Common myeloid progenitor, CD34-positive (primary cell): ENCODE measurements at regions not wholly inside any gene's neighbourhood (a gene's known extent, or its start where the extent isn't known, plus 50 kb on each side); places are given as distances from the start of the nearest gene placed in this dataset.

ENCODE experiments used
- CTCF ChIA-PET: fragments of 350-600 bp; sonication (Branson Sonifier 250); formaldehyde crosslinking; loops from one replicate; lab custom pipeline; 2021; ENCODE audit warnings: antibody characterized with exemption; lab: Charles Lee
- POLR2A ChIA-PET: fragments of 350-600 bp; sonication (Branson Sonifier 250); formaldehyde crosslinking; loops from one replicate; lab custom pipeline; 2021; ENCODE audit warnings: antibody characterized with exemption; lab: Charles Lee
- DNase-seq, 3 donors: peaks; one replicate each; pipeline versions ENCODE4 v3.0.0 to v3.0.0-alpha.2; 2013
- H3K27ac ChIP-seq, 2 experiments: 1 replicate in 1 of 2; 2 replicates in 1 of 2; pipeline ENCODE4 v1.7.0; 2013; ENCODE audit warnings: inconsistent platforms in 2 of 2, low read length in 2 of 2, mild to moderate bottlenecking in 2 of 2, low read depth in 1 of 2, moderate library complexity in 1 of 2; ENCODE audit not compliant: severe bottlenecking in 2 of 2, insufficient read depth in 1 of 2, poor library complexity in 1 of 2
- H3K27me3 ChIP-seq, 5 experiments: replicated peaks in 2 of 5; 1 replicate in 3 of 5; 2 replicates in 2 of 5; pipeline versions ENCODE4 v1.6.1 to v1.7.0; 2013; ENCODE audit warnings: low read length in 4 of 5, mild to moderate bottlenecking in 2 of 5, moderate library complexity in 2 of 5, inconsistent platforms in 1 of 5; ENCODE audit not compliant: insufficient read depth in 5 of 5, control insufficient read depth in 4 of 5
- H3K36me3 ChIP-seq, 4 experiments: 1 replicate in 2 of 4; 2 replicates in 2 of 4; pipeline versions ENCODE4 v1.6.1 to v1.7.0; 2013; ENCODE audit warnings: low read length in 3 of 4, control low read depth in 1 of 4, mild to moderate bottlenecking in 1 of 4; ENCODE audit not compliant: control insufficient read depth in 4 of 4, insufficient read depth in 4 of 4
- H3K4me1 ChIP-seq, 4 experiments: 1 replicate in 3 of 4; 2 replicates in 1 of 4; pipeline versions ENCODE4 v1.6.1 to v1.7.1; 2013; ENCODE audit warnings: low read length in 3 of 4, mild to moderate bottlenecking in 3 of 4, control low read depth in 1 of 4, inconsistent platforms in 1 of 4, moderate library complexity in 1 of 4; ENCODE audit not compliant: control insufficient read depth in 4 of 4, insufficient read depth in 4 of 4; ENCODE audit errors: control extremely low read depth in 1 of 4
- H3K4me3 ChIP-seq, 7 experiments: 1 replicate in 4 of 7; 2 replicates in 3 of 7; pipeline versions ENCODE4 v1.5.1 to v1.7.0; 2013; ENCODE audit warnings: mild to moderate bottlenecking in 7 of 7, low read length in 6 of 7, moderate library complexity in 6 of 7, inconsistent platforms in 2 of 7, low read depth in 2 of 7, control low read depth in 1 of 7; ENCODE audit not compliant: insufficient read depth in 4 of 7, control insufficient read depth in 1 of 7; ENCODE audit errors: extremely low read depth in 1 of 7
- H3K9me3 ChIP-seq, 5 experiments: 1 replicate in 4 of 5; 2 replicates in 1 of 5; pipeline versions ENCODE4 v1.6.1 to v1.7.1; 2013; ENCODE audit warnings: low read length in 4 of 5, mild to moderate bottlenecking in 2 of 5, inconsistent platforms in 1 of 5, low read depth in 1 of 5, moderate library complexity in 1 of 5; ENCODE audit not compliant: control insufficient read depth in 4 of 5, insufficient read depth in 2 of 5; ENCODE audit errors: control extremely low read depth in 1 of 5
- WGBS: methylation state at CpG from one replicate; pipeline ENCODE4 v1.1.5; 2013; ENCODE audit not compliant: insufficient coverage; 5-methylcytosine and 5-hydroxymethylcytosine counted together

- CTCF ChIA-PET, result no interaction called here
- POLR2A ChIA-PET, result no interaction called here
- no peak overlapping the region for H3K4me3 ChIP-seq
Measured at GRCh38 chr13:37383856-37384370, 214.7 kb downstream of the POSTN start.

GRCh38 chr13:37383046-37383445 lies 215.5 kb downstream of the POSTN start:
- H3K27ac ChIP-seq, result no peak overlapping the region
- no peak for DNase-seq
- CTCF ChIA-PET, result no interaction called here

More at GRCh38 chr13:37383856-37384370, 214.7 kb downstream of the POSTN start:
- Histone ChIP-seq H3K27me3 (no peaks in the 10 kb centered on the region), H3K9me3 (no peaks in the 10 kb centered on the region), H3K27ac (no peak overlapping the region), H3K4me1 (no peaks in the 10 kb centered on the region), H3K36me3 (no peaks in the 10 kb centered on the region)
- 100% methylated on average over 1 of the region's 2 CpGs for WGBS
- DNase-seq, result no peak

GRCh38 chr13:37382146-37382545 lies 216.4 kb downstream of the POSTN start:
- Histone ChIP-seq H3K27ac (no peak overlapping the region), H3K4me3 (no peak overlapping the region), H3K36me3 (no peaks in the 10 kb centered on the region), H3K4me1 (no peaks in the 10 kb centered on the region), H3K9me3 (no peaks in the 10 kb centered on the region), H3K27me3 (no peaks in the 10 kb centered on the region)
- WGBS, result no CpG with 5 or more reads among the region's 2 CpGs
- DNase-seq, result no peak
- CTCF ChIA-PET, result no interaction called here
- POLR2A ChIA-PET, result no interaction called here

More at GRCh38 chr13:37383046-37383445, 215.5 kb downstream of the POSTN start:
- Histone ChIP-seq H3K27me3 (no peaks in the 10 kb centered on the region), H3K36me3 (no peaks in the 10 kb centered on the region), H3K4me1 (no peaks in the 10 kb centered on the region), H3K9me3 (no peaks in the 10 kb centered on the region), H3K4me3 (no peak overlapping the region)
- no CpG with 5 or more reads among the region's 2 CpGs for WGBS
- POLR2A ChIA-PET, result no interaction called here

DNA sequence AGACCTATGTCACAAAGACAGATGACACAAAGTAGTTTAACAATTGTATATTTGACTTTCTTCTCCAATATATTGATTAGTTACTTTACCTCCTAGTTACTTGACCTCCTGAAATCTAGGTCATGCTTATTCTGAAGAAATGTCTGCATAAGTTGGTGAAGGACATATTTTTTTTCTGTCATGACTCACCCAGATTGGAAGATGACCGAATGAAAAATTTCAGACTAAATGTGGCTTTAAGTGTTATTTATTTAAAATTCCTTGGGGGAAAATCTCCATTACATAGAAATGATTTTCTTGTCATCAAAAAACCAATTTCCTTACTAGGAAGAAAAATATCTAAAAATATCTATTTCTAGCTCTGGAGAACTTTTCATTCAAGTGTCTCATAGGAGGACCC lies 217.1 kb downstream of the POSTN start:
- ChIA-PET POLR2A (no interaction called here), CTCF (no interaction called here)
- Histone ChIP-seq H3K4me3 (no peak overlapping the region), H3K4me1 (no peaks in the 10 kb centered on the region), H3K27ac (no peak overlapping the region), H3K9me3 (no peaks in the 10 kb centered on the region), H3K27me3 (no peaks in the 10 kb centered on the region), H3K36me3 (no peaks in the 10 kb centered on the region)
- no peak for DNase-seq
- no CpG with 5 or more reads among the region's 1 CpG for WGBS

- POLR2A ChIA-PET, result interaction anchor here (0.7 kb wide), 1 partner anchor 27 kb away, joined by 3 read pairs; no protein-coding TSS in a partner anchor
- H3K4me3 ChIP-seq, result no peak overlapping the region
- H3K9me3 ChIP-seq, result no peaks in the 10 kb centered on the region
- CTCF ChIA-PET, result no interaction called here
- H3K36me3 ChIP-seq, result no peaks in the 10 kb centered on the region
- 100% methylated on average over 2 of the region's 4 CpGs for WGBS
- no peaks in the 10 kb centered on the region for H3K4me1 ChIP-seq
- DNase-seq, result no peak
- no peak overlapping the region for H3K27ac ChIP-seq
- H3K27me3 ChIP-seq, result no peaks in the 10 kb centered on the region
Measured at GRCh38 chr13:37379841-37380240, 218.7 kb downstream of the POSTN start.

DNA sequence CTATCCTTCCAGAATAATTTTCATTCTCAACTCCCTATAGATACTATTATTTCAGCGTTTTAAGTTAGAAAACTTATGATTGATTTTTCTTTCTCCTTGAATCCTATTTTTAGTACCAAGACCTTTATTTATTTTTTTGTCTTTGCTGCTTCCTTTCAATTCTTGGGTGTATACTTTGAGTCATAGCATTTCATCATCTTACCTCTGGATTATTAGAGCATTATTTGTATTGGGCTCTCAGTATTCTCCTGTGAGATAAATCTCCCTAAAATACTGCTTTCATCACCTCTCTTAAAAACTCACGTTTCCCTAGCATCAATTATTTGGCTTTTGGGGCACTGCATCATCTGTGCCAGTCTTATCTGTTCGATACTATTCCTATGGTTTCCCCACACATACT lies 222.8 kb downstream of the POSTN start:
- POLR2A ChIA-PET, result no interaction called here
- DNase-seq, result no peak
- H3K4me3 ChIP-seq, result no peak overlapping the region
- no peaks in the 10 kb centered on the region for H3K36me3 ChIP-seq
- H3K4me1 ChIP-seq, result no peaks in the 10 kb centered on the region
- CTCF ChIA-PET, result no interaction called here
- 91% methylated on average over 2 of the region's 3 CpGs for WGBS
- no peak overlapping the region for H3K27ac ChIP-seq
- H3K27me3 ChIP-seq, result no peaks in the 10 kb centered on the region
- no peaks in the 10 kb centered on the region for H3K9me3 ChIP-seq

- Histone ChIP-seq H3K27ac (no peak overlapping the region), H3K4me1 (no peaks in the 10 kb centered on the region), H3K36me3 (no peaks in the 10 kb centered on the region), H3K27me3 (no peaks in the 10 kb centered on the region), H3K4me3 (no peak overlapping the region), H3K9me3 (no peaks in the 10 kb centered on the region)
- no CpG with 5 or more reads among the region's 1 CpG for WGBS
- POLR2A ChIA-PET, result no interaction called here
- no peak for DNase-seq
- CTCF ChIA-PET, result no interaction called here
Measured at GRCh38 chr13:37375071-37375470, 223.5 kb downstream of the POSTN start.
